ENCODE measurements at regions not wholly inside any gene's neighbourhood (a gene's known extent, or its start where the extent isn't known, plus 50 kb on each side); places are given as distances from the start of the nearest gene placed in this dataset.

DNA sequence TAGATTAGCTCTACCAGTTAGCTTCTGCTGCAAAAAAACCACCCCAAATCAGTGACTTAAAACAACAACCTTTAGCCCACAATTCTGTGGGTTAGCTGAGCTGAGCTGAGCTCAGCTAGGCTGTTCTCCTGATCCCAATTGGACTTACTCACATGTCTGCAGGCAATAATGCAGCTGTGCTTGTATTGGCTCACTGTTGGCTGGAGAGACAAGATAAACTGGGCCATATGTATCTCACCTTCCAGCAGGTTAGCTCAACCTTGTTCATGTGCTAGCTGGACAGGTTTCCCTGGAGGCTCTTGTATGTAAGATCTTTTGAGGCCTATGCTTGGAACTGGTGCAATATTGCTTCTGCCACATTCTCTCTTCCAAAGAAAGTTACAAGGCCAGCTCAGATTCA is 261.5 kb upstream of the ADGRL3 start:
- TF ChIP-seq POLR2A (IDR thresholded peaks at IDR 0.05) (no peak), CTCF (IDR thresholded peaks at IDR 0.05) (no peak)

Measured in tibial nerve (tissue), 3 donors.